HG02938 (cell line): ENCODE measurements at regions not wholly inside any gene's neighbourhood (a gene's known extent, or its start where the extent isn't known, plus 50 kb on each side); places are given as distances from the start of the nearest gene placed in this dataset.

Experiments used
- ATAC-seq: cut with Tn5 transposase; IDR thresholded peaks from one replicate; pipeline ENCODE4 v1.9.1; 2021; ENCODE audit warnings: mild to moderate bottlenecking, moderate library complexity; ENCODE audit not compliant: unreplicated experiment

- no peak for ATAC-seq
Observed at GRCh38 chr13:26942184-26942583, 181.6 kb upstream of the GPR12 start.

GRCh38 chr13:26941345-26942174, 181.0 kb upstream of the GPR12 start:
- ATAC-seq, result no peak

GRCh38 chr13:26934096-26934495, 173.5 kb upstream of the GPR12 start:
- ATAC-seq, result no peak

GRCh38 chr13:26932465-26932864, 171.9 kb upstream of the GPR12 start:
- ATAC-seq, result no peak

GRCh38 chr13:26929971-26930730, 169.6 kb upstream of the GPR12 start:
- no peak for ATAC-seq

GRCh38 chr13:26927511-26927910, 166.9 kb upstream of the GPR12 start:
- ATAC-seq, result no peak

GRCh38 chr13:26926371-26926770, 165.8 kb upstream of the GPR12 start:
- no peak for ATAC-seq

- ATAC-seq, result no peak
Observed at GRCh38 chr13:26923824-26924605, 163.4 kb upstream of the GPR12 start.

GRCh38 chr13:26921918-26922317, 161.3 kb upstream of the GPR12 start:
- no peak for ATAC-seq

- no peak for ATAC-seq
Observed at GRCh38 chr13:26920614-26921355, 160.2 kb upstream of the GPR12 start.

- no peak for ATAC-seq
Observed at GRCh38 chr13:26919732-26920131, 159.1 kb upstream of the GPR12 start.

GRCh38 chr13:26919311-26919710, 158.7 kb upstream of the GPR12 start:
- ATAC-seq, result no peak

- no peak for ATAC-seq
Observed at GRCh38 chr13:26914624-26915023, 154.0 kb upstream of the GPR12 start.

- ATAC-seq, result no peak
Observed at GRCh38 chr13:26914148-26914547, 153.6 kb upstream of the GPR12 start.

GRCh38 chr13:26910754-26911465, 150.3 kb upstream of the GPR12 start:
- no peak for ATAC-seq

GRCh38 chr13:26909477-26909876, 148.9 kb upstream of the GPR12 start:
- ATAC-seq, result no peak

GRCh38 chr13:26908126-26908525, 147.5 kb upstream of the GPR12 start:
- no peak for ATAC-seq

GRCh38 chr13:26899202-26899601, 138.6 kb upstream of the GPR12 start:
- ATAC-seq, result no peak

GRCh38 chr13:26897706-26898550, 137.3 kb upstream of the GPR12 start:
- ATAC-seq, result no peak
